SK-N-MC (cell line): ENCODE measurements at regions not wholly inside any gene's neighbourhood (a gene's known extent, or its start where the extent isn't known, plus 50 kb on each side); places are given as distances from the start of the nearest gene placed in this dataset.

Experiments used
- EZH2 ChIP-seq: fragments of 200-600 bp; sonication (generic); IDR thresholded peaks from one replicate; pipeline ENCODE4 v1.6.1; 2017; ENCODE audit warnings: antibody characterized with exemption
- FOXP2 ChIP-seq: optimal IDR thresholded peaks from 2 replicates; pipeline ENCODE3; 2011; ENCODE audit warnings: mild to moderate bottlenecking, moderate library complexity; ENCODE audit not compliant: insufficient read depth; ENCODE audit errors: extremely low read length, control extremely low read depth
- POLR2AphosphoS5 ChIP-seq: IDR thresholded peaks from 2 replicates; pipeline ENCODE4 v1.6.1; 2012; ENCODE audit warnings: mild to moderate bottlenecking, low read depth, low read length, borderline replicate concordance

DNA sequence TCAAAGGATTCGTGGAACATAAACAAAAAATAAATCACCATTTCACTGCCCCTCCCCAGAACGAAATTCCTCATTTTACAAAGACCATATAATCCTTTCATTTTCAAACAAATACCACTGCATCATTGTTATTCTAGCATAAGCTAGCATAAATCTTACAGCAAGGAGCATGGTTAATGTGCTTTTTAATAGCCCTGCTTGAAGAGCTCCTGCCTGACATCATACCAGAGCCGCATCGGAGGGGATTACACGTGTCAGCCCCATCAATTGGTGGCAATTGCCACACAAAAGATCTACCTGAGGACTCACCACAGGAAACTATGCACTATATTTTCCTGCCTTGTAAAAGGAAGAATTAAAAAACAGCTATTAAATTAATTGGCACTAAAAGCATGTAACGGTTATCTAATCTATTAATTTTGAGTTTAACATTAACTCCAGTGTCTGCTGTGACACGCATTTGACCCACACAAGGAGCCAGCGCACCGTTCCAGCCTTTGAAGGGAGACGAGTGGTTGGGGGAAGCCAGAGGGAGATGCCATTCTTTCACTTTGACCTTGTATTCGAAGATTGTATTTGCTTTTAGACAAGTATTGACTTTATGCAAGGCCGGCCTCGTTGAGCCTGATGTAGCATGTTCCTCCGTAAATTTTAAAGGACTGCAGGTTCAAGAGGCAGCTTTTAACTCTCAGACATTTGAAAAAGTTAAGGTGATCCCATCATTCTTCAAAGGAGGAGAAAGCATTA is 261.1 kb upstream of the RNF32 start:
- no peak for TF ChIP-seq POLR2AphosphoS5
- TF ChIP-seq EZH2: no peak
- no peak for TF ChIP-seq FOXP2
